Nephron (organoid): ENCODE measurements at regions not wholly inside any gene's neighbourhood (a gene's known extent, or its start where the extent isn't known, plus 50 kb on each side); places are given as distances from the start of the nearest gene placed in this dataset.
"Not testable (repeated sequence)": the region's sequence is repeated elsewhere in the genome, so short reads cannot be mapped to it uniquely, and the experiment has no call there.

Experiments
- H3K27ac Mint-ChIP-seq, 3 experiments: 2 replicates each; pipeline ENCODE4 v1.8.0; 2020; ENCODE audit warnings: mixed read lengths in 3 of 3, mild to moderate bottlenecking in 2 of 3, moderate library complexity in 1 of 3
- H3K27me3 Mint-ChIP-seq: 2 replicates; pipeline ENCODE4 v1.8.0; 2021; ENCODE audit warnings: low read depth, mild to moderate bottlenecking, moderate library complexity, mixed read lengths
- H3K36me3 Mint-ChIP-seq: 2 replicates; pipeline ENCODE4 v1.8.0; 2020; ENCODE audit warnings: low read depth, mixed read lengths
- H3K4me1 Mint-ChIP-seq: 2 replicates; pipeline ENCODE4 v1.8.0; 2020; ENCODE audit warnings: mixed read lengths
- H3K4me3 Mint-ChIP-seq, 3 experiments: 2 replicates each; pipeline ENCODE4 v1.8.0; 2020; ENCODE audit warnings: mild to moderate bottlenecking in 3 of 3, mixed read lengths in 3 of 3, moderate library complexity in 2 of 3
- H3K9me3 Mint-ChIP-seq: 2 replicates; pipeline ENCODE4 v1.8.0; 2020; ENCODE audit warnings: mixed read lengths
- TF ChIP-seq, protein P1 (sequence below), 3 experiments: fragments of 200-600 bp; sonication (generic); IDR thresholded peaks; one replicate each; pipeline ENCODE4 v1.5.0; 2021; ENCODE audit warnings: antibody characterized with exemption in 3 of 3; ENCODE audit not compliant: unreplicated experiment in 3 of 3

GRCh38 chr21:7916329-7917303, 2604.8 kb upstream of the TPTE start:
- Mint-ChIP-seq H3K4me3 (no peak overlapping the region), H3K27me3 (no peaks in the 10 kb centered on the region), H3K4me1 (no peaks in the 10 kb centered on the region), H3K9me3 (no peaks in the 10 kb centered on the region), H3K27ac (no peak overlapping the region), H3K36me3 (peaks cover 17% of the 10 kb centered on the region)
- TF ChIP-seq, protein P1, sequence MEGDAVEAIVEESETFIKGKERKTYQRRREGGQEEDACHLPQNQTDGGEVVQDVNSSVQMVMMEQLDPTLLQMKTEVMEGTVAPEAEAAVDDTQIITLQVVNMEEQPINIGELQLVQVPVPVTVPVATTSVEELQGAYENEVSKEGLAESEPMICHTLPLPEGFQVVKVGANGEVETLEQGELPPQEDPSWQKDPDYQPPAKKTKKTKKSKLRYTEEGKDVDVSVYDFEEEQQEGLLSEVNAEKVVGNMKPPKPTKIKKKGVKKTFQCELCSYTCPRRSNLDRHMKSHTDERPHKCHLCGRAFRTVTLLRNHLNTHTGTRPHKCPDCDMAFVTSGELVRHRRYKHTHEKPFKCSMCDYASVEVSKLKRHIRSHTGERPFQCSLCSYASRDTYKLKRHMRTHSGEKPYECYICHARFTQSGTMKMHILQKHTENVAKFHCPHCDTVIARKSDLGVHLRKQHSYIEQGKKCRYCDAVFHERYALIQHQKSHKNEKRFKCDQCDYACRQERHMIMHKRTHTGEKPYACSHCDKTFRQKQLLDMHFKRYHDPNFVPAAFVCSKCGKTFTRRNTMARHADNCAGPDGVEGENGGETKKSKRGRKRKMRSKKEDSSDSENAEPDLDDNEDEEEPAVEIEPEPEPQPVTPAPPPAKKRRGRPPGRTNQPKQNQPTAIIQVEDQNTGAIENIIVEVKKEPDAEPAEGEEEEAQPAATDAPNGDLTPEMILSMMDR (IDR thresholded peaks at IDR 0.05; ENCODE audit: unreplicated experiment in 3 of 3), result no peak

GRCh38 chr21:7917729-7918128, 2603.7 kb upstream of the TPTE start:
- no peaks in the 10 kb centered on the region for H3K27me3 Mint-ChIP-seq
- TF ChIP-seq, protein P1 (IDR thresholded peaks at IDR 0.05; ENCODE audit: unreplicated experiment in 3 of 3), result no peak
- H3K9me3 Mint-ChIP-seq, result no peaks in the 10 kb centered on the region
- H3K27ac Mint-ChIP-seq, result no peak overlapping the region
- H3K4me3 Mint-ChIP-seq, result no peak overlapping the region
- peaks cover 28% of the 10 kb centered on the region for H3K36me3 Mint-ChIP-seq
- H3K4me1 Mint-ChIP-seq, result no peaks in the 10 kb centered on the region

- not testable (repeated sequence) for H3K4me3 Mint-ChIP-seq, H3K9me3 Mint-ChIP-seq, H3K4me1 Mint-ChIP-seq, H3K27ac Mint-ChIP-seq, H3K27me3 Mint-ChIP-seq
- peaks cover 96% of the 10 kb centered on the region for H3K36me3 Mint-ChIP-seq
Observed at GRCh38 chr21:7925918-7926582, 2595.3 kb upstream of the TPTE start.

- H3K27me3 Mint-ChIP-seq, H3K27ac Mint-ChIP-seq, H3K4me1 Mint-ChIP-seq, H3K9me3 Mint-ChIP-seq, H3K4me3 Mint-ChIP-seq: not testable (repeated sequence)
- H3K36me3 Mint-ChIP-seq, result peaks cover 93% of the 10 kb centered on the region
Observed at GRCh38 chr21:7928528-7928927, 2592.9 kb upstream of the TPTE start.

DNA sequence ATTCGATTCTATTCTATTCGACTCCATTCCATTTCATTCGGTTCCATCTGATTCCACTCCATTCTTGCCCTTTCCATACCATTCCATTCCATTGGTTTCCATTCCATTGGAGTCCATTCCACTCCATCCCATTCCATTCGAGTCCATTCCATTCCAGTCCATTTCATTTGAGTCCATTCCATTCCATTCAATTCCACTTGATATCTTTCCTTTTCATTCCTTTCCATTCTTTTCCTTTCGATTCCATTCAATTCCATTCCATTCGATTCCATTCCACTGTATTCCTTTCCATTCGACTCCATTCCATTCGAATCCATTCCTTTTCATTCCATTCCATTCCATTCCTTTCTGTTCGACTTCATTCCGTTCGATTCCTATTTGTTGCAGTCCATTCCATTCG, 2591.8 kb upstream of the TPTE start:
- H3K9me3 Mint-ChIP-seq, result not testable (repeated sequence)

GRCh38 chr21:7930445-7930844, 2590.9 kb upstream of the TPTE start:
- not testable (repeated sequence) for H3K4me1 Mint-ChIP-seq, H3K27me3 Mint-ChIP-seq, H3K4me3 Mint-ChIP-seq, H3K9me3 Mint-ChIP-seq, H3K27ac Mint-ChIP-seq
- peaks cover 92% of the 10 kb centered on the region for H3K36me3 Mint-ChIP-seq

More for the DNA sequence above, 2591.8 kb upstream of the TPTE start:
- H3K4me1 Mint-ChIP-seq, H3K4me3 Mint-ChIP-seq, H3K27ac Mint-ChIP-seq, H3K27me3 Mint-ChIP-seq: not testable (repeated sequence)
- peaks cover 91% of the 10 kb centered on the region for H3K36me3 Mint-ChIP-seq

GRCh38 chr21:7932113-7932512, 2589.3 kb upstream of the TPTE start:
- not testable (repeated sequence) for H3K4me3 Mint-ChIP-seq

GRCh38 chr21:7932834-7933233, 2588.5 kb upstream of the TPTE start:
- not testable (repeated sequence) for H3K4me1 Mint-ChIP-seq, H3K9me3 Mint-ChIP-seq, H3K4me3 Mint-ChIP-seq, H3K27me3 Mint-ChIP-seq, H3K27ac Mint-ChIP-seq
- peaks cover 92% of the 10 kb centered on the region for H3K36me3 Mint-ChIP-seq

More at GRCh38 chr21:7932113-7932512, 2589.3 kb upstream of the TPTE start:
- H3K36me3 Mint-ChIP-seq, result peaks cover 92% of the 10 kb centered on the region
- H3K9me3 Mint-ChIP-seq, H3K27ac Mint-ChIP-seq, H3K4me1 Mint-ChIP-seq, H3K27me3 Mint-ChIP-seq: not testable (repeated sequence)

DNA sequence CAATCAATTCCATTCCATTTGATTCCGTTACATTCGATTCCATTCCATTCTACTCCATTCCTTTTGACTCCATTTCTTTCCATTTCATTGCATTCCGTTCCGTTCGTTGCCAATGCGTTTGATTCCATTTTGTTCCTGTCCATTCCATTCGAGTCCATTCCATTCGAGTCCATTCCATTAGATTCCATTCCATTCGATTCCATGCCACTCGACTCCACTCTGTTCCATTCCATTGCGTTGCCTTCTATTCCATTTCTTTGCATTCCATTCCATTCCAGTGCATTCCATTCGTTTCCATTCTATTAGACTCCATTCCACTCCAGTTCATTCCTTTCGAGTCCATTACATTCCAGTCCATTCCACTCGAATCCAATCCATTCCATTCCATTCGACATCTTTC, 2587.5 kb upstream of the TPTE start:
- Mint-ChIP-seq H3K27ac (no peak overlapping the region), H3K4me3 (no peak overlapping the region), H3K9me3 (no peaks in the 10 kb centered on the region), H3K4me1 (no peaks in the 10 kb centered on the region), H3K27me3 (no peaks in the 10 kb centered on the region), H3K36me3 (peaks cover 90% of the 10 kb centered on the region)
- TF ChIP-seq, protein P1 (IDR thresholded peaks at IDR 0.05; ENCODE audit: unreplicated experiment in 3 of 3), result no peak

DNA sequence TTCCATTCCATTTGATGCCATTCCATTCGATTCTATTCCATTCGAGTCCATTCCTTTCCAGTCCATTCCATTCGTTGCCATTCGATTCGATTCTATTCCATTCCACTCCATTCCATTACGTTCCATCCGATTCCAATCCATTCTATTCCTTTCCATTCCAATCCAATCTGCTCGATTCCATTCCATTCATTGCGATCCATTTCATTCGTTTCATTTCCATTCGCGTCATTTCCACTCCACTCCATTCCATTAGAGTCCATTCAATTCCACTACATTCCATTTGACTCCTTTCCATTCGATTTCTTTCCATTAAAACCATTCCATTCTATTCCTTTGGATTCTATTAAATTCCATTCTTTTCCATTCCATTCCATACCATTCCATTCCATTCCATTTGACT, 2584.1 kb upstream of the TPTE start:
- not testable (repeated sequence) for H3K4me3 Mint-ChIP-seq, H3K27me3 Mint-ChIP-seq, H3K27ac Mint-ChIP-seq, H3K9me3 Mint-ChIP-seq, H3K4me1 Mint-ChIP-seq
- H3K36me3 Mint-ChIP-seq, result peaks cover 96% of the 10 kb centered on the region

GRCh38 chr21:7938223-7938622, 2583.2 kb upstream of the TPTE start:
- peaks cover 96% of the 10 kb centered on the region for H3K36me3 Mint-ChIP-seq
- not testable (repeated sequence) for H3K27ac Mint-ChIP-seq, H3K4me3 Mint-ChIP-seq, H3K27me3 Mint-ChIP-seq, H3K4me1 Mint-ChIP-seq, H3K9me3 Mint-ChIP-seq

GRCh38 chr21:7941432-7941831, 2580.0 kb upstream of the TPTE start:
- H3K4me3 Mint-ChIP-seq, H3K27me3 Mint-ChIP-seq, H3K27ac Mint-ChIP-seq: not testable (repeated sequence)

More at GRCh38 chr21:7941432-7941831, 2580.0 kb upstream of the TPTE start:
- H3K9me3 Mint-ChIP-seq, H3K4me1 Mint-ChIP-seq: not testable (repeated sequence)
- H3K36me3 Mint-ChIP-seq, result peaks cover 99% of the 10 kb centered on the region
